NCI-H1694 (cell line): ENCODE measurements at regions not wholly inside any gene's neighbourhood (a gene's known extent, or its start where the extent isn't known, plus 50 kb on each side); places are given as distances from the start of the nearest gene placed in this dataset.
"Not testable (repeated sequence)": the region's sequence is repeated elsewhere in the genome, so short reads cannot be mapped to it uniquely, and the experiment has no call there.

Source experiments
- DNase-seq: peaks from one replicate; lab custom pipeline; 2025; lab: John Stamatoyannopoulos, UW

- DNase-seq: no peak
These were observed 1677.7 kb downstream of the OLFM4 start for GRCh38 chr13:54706336-54706735.

- DNase-seq: no peak
These were observed 1680.9 kb downstream of the OLFM4 start for GRCh38 chr13:54709546-54709945.

DNA sequence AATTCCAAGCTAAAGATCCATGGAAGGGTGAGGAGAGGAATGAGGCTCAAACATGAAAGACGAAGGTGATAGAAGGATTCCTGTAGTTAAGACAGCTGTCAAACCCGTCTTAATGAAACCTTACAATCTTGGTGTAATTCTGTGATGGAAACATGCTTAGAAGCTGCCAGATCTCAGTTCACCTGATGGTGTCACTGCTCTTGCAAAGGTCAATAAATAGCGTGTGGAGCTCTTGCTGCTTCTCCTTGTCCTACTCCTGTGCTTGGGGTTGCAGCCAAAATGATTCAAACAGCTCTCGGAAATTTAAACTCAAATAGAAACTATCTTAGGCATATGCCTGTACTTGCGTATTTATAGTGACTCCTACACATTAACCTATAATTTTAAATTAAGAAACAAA is 1705.0 kb downstream of the OLFM4 start:
- DNase-seq: no peak

DNA sequence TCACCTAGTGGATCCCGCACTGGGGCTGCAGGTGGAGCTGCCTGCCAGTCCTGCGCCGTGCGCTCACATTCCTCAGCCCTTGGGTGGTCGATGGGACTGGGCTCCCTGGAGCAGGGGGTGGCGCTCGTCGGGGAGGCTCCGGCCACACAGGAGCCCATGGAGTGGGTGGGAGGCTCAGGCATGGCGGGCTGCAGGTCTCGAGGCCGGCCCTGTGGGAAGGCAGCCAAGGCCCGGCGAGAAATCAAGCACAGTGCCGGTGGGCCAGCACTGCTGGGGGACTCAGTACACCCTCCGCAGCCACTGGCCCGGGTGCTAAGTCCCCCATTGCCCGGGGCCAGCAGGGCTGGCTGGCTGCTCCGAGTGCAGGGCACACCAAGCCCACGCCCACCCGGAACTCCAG is 1708.6 kb downstream of the OLFM4 start:
- not testable (repeated sequence) for DNase-seq

GRCh38 chr13:54742984-54743383 is 1714.4 kb downstream of the OLFM4 start:
- no peak for DNase-seq

GRCh38 chr13:54744747-54745146 is 1716.1 kb downstream of the OLFM4 start:
- DNase-seq: no peak

DNA sequence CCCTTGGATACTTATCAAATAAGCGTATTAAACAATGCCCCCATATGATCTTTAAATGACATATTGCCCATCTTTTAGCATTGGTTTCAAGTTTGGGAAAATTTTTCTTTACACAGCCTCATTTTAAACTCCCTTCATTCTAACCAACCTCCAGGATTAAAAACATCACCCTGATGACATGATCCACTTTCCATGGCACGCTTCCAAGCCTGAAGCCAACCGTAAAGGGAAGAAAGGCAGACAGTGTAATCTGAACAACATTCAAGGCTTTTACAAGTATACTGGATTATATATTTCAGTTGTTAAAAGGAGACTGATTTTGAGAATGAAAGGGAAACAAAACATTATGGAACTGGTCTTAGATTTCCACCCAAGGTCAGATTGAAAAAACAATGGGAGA is 1721.9 kb downstream of the OLFM4 start:
- no peak for DNase-seq

DNA sequence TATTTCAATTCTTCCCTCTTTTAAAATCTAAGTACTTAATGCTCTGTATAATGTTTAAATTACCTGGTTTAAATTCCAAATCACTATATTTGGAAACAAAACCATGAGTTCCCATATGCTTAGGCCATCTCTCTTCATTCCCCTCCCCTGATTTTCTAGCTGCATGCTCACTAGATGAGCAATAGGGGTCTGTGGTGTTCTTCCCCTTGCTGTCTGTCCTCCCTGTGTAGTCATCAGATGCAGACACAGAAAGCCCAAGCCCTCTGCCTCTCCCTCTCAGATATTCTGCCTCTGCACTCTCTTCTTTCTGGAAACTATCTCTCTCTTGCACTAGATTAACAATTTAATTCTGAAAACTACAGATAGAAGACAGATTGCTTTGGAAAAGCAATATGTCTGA is 1730.2 kb downstream of the OLFM4 start:
- DNase-seq: no peak

GRCh38 chr13:54768214-54768613 is 1739.6 kb downstream of the OLFM4 start:
- no peak for DNase-seq

GRCh38 chr13:54775501-54776191 is 1747.0 kb downstream of the OLFM4 start:
- no peak for DNase-seq

GRCh38 chr13:54787754-54788153 is 1759.1 kb downstream of the OLFM4 start:
- DNase-seq: no peak

GRCh38 chr13:54799621-54800226 is 1771.1 kb downstream of the OLFM4 start:
- DNase-seq: no peak

GRCh38 chr13:54802226-54802625 is 1773.6 kb downstream of the OLFM4 start:
- DNase-seq: no peak

GRCh38 chr13:54805743-54806142 is 1777.1 kb downstream of the OLFM4 start:
- no peak for DNase-seq

GRCh38 chr13:54821938-54822470 is 1793.4 kb downstream of the OLFM4 start:
- DNase-seq: not testable (repeated sequence)

GRCh38 chr13:54829391-54830068 is 1800.9 kb downstream of the OLFM4 start:
- not testable (repeated sequence) for DNase-seq

- DNase-seq: no peak
These were observed 1807.7 kb downstream of the OLFM4 start for GRCh38 chr13:54836273-54836672.

DNA sequence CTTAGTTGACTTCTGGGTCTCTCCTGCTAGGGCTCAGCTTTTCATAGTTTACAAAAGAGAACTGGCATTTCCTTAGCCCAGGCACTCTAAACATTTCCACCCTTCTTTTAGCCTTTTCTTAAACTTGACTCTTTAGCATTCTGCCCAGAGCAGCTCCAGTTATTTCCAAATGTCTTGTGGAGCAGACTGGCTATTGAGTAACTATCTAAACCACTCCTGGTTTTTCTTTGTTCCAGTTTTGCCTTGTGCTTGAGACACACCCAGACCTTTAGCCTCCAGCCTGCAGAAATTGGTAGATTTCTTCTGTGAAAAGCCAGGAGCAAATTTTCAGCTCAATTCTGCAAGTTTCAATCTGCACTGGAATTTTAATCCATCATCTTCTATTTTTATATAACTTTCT is 1813.1 kb downstream of the OLFM4 start:
- no peak for DNase-seq

DNA sequence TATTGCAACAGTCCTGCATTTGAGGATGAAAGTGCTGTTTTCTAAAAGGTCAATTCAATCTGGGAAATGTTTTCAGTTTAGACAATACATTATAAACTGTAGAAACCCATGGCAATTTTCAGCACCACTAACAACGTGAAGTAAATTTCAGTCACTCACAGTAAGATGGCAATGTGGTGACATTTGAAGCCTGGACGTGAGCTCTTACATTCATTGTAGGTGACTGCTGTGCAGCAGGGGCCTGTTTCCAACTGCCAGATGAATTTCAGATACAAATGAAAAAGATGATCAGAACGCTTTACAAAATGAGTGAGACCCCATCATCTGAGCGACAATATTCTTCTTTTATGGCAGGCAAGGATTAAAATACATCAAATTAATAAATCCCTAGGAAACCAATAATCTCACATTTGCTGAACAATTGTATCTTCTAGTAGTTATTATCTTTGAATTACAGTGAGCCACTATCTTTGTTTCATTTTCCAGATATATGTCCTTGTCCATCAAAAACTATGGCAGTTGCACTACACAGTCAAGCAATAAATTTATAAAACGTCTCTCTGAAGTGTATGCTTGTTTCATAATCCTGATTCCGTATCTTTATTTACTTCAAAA is 1816.8 kb downstream of the OLFM4 start:
- DNase-seq: no peak

DNA sequence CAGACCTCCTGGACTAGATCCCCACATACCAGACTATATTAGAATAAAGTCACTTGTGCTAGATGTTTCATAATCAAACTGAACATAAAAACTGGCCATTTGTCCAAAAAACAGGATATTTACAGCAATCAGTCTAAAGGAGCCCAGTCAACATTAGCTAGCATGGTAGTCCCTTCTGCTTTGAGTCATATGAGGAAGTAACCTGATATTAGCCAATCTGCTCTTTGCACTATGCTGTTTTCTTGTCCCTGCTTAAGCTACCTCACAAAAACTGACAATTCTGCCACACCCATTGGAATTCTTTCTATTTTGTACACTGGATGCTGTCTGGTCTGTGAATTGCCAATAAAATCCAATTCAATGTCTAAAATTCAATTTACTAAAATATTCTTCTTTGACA is 1824.2 kb downstream of the OLFM4 start:
- DNase-seq: no peak

DNA sequence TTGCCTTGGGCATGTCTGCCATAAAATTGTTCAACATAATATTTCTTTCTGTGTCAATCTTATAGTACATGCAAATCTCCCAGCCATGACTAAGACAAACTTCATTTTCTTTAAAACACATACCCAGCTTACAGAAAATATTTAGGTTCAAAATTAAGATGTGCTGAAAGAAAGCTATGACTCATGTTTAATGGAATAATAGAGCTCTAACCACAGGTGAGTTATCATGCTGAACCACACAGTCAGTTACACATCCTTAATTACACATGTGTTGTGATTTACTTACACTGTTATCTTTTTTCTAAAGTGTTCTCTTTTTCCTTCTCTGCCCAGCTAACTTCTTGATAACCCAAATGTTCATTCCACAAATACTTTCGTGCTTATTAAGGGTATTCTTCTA is 1831.2 kb downstream of the OLFM4 start:
- DNase-seq: no peak

DNA sequence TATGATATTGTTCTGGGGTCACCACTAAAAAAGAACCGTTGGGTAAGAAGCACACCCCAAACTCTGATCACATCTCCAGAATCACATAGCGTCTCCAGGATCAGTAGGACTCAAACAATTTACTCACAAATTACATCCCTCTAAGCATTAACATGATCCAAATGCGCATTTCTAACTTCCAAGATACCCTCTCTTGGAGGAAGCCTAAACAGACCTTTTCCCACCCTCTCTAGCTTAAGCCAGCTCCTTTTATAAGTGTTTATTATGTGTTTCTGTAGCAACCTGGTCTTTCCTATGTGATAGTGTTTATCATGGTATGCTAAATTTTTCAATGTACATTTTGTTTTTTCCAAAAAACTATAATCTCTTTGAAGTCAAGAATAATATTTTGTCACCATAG is 1846.5 kb downstream of the OLFM4 start:
- no peak for DNase-seq

DNA sequence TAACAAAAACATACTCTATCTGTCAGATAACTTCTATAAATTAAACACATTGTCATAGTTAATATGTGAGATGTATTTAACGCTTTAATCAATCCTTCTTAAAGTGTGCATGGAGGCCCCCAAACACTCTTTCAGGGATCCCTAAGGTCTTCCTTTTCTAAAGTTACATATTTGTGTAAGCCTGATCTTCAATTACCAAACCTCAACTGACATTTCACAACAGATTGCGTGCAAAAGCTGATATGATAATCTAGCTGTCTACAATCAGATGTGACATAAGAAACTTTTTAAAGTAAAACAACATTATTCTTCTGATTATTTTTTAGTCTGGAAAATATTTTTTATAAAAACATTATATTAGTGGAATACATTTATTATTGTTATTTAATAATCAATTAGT is 1850.4 kb downstream of the OLFM4 start:
- no peak for DNase-seq
